HG02798 (cell line): ENCODE measurements at regions not wholly inside any gene's neighbourhood (a gene's known extent, or its start where the extent isn't known, plus 50 kb on each side); places are given as distances from the start of the nearest gene placed in this dataset.

Source experiments
- ATAC-seq: cut with Tn5 transposase; IDR thresholded peaks from one replicate; pipeline ENCODE4 v1.9.1; 2021; ENCODE audit warnings: mild to moderate bottlenecking; ENCODE audit not compliant: unreplicated experiment, poor library complexity

GRCh38 chr20:48469026-48469425 is 358.8 kb downstream of the PREX1 start:
- no peak for ATAC-seq

- no peak for ATAC-seq
These were observed 359.2 kb downstream of the PREX1 start for GRCh38 chr20:48468571-48468970.

GRCh38 chr20:48467622-48468021 is 360.2 kb downstream of the PREX1 start:
- ATAC-seq = no peak

- ATAC-seq = no peak
These were observed 362.5 kb downstream of the PREX1 start for GRCh38 chr20:48465271-48465670.

DNA sequence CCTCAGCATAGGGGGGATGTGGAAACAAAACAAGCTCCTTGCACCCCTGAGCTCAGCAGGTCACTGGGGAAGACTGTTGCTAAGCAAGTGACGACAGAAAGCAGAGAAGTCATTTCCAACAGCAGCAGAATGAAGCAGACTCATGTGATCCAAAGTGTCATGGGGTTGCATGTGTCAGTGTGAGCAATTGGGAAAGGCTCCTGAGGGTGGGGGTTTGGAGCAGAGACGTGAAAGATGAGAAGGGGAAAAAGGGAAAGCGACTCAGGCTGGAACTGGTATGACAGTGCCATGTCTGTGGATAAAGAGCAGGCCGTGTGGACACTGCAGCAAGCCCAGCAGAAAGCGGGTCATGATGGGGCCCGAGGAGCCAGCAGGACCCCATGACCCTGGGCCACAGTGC is 363.9 kb downstream of the PREX1 start:
- no peak for ATAC-seq

DNA sequence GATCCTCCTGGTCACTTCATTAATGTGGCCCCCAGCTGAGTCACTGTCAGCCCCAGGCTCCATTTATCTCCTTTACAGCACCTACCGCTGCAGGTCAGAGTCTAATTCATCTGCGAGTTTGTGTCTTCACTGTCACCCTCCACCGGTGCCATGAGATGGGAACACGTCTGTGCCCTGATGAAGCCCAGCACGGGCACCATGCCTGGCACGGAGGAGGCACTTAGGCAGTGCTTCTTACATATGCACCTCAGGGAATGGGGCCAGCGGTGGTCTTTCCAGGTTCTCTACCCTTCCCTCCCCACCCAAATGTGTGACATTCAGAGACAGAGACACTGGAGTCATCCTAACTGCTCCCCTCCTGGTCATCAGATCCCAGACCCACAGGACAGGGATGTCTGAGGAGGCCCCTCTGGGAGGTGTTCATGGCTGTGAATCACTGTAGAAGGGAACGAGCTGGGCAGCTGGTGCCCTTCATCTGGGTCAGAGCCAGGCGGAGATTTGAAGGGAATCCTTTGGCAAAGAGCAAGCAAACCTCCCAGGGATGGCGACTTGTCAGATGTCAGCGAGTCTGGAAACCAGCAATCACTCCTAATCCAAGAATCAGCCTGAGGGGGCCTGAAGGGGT is 364.6 kb downstream of the PREX1 start:
- ATAC-seq = no peak

- ATAC-seq = no peak
These were observed 366.1 kb downstream of the PREX1 start for GRCh38 chr20:48461735-48462119.

DNA sequence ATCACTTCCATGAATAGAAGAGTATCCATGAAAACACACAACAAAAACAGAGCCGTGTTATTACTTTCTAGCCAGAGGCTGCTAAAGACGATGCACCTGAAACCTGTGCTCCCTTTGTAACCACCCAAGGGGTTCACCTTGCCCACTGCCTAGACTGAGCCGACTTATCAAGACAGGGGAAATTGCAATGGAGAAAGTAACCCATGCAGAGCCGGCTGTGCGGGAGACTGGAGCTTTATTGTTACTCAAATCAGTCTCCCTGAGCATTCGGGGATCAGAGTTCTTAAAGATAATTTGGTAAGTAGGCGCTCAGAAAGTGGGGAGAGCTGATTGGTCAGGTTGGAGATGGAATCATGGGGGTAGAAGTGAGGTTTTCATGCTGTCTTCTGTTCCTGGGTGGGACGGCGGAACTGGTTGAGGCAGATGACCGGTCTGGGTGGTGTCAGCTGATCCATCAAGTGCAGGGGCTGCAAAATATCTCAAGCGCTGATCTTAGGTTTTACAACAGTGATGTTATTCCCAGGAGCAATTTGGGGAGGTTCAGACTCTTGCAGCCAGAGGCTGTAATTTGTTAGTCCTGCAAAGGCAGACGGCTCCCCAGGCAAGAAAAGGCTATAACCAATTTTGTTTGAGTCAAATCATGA is 366.6 kb downstream of the PREX1 start:
- ATAC-seq = no peak

- ATAC-seq = no peak
These were observed 367.1 kb downstream of the PREX1 start for GRCh38 chr20:48460681-48461080.

DNA sequence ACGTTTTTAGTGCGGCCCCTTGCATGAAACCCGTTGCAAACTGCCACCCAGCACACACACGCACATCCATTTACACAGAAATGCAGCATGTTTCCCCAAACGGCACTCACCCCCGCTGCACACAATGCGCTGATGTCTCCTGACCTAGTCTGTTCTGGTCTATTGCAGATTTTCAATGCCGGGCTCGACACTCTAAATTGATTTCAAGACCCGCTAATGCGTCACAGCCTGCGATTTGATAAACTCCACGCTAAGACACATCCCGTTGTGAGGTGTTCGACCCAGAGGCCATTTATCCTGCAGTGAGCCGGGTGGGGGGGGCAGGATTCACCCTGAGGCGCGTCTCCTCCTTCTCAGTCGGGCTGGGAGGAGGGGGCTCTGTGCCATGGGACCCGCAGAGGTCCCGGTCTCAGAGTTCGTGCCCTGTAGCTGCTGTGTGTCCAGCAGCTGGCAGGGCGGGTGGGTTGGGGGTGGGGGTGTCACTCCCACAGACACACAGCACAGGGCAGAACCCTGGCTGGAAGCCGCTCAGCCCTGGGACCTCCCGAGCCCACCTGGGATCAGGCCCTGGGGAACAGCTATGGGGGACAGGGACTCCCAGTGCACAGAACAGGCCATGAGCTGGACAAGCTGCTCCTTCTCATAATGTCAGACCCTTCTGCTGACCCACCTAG is 367.9 kb downstream of the PREX1 start:
- ATAC-seq = no peak

GRCh38 chr20:48458601-48459385 is 369.0 kb downstream of the PREX1 start:
- no peak for ATAC-seq

DNA sequence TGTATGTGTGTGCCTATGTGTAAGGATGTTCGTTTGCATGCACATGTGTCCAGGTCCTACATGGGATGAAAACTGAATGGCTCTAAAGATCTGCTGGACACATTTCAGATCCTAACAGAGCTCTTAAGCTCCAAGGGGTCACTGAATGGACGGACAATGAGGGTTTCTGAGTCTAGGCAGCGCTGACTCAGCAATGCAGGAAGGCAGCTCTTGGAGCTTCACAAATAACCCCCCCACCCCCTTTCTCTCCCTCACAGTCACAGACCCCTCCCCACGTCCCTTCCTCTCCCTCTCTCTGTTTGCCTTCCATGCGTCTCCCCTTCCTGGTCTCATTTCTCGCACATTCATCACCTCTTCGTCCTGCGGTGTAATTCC is 369.8 kb downstream of the PREX1 start:
- ATAC-seq = no peak

DNA sequence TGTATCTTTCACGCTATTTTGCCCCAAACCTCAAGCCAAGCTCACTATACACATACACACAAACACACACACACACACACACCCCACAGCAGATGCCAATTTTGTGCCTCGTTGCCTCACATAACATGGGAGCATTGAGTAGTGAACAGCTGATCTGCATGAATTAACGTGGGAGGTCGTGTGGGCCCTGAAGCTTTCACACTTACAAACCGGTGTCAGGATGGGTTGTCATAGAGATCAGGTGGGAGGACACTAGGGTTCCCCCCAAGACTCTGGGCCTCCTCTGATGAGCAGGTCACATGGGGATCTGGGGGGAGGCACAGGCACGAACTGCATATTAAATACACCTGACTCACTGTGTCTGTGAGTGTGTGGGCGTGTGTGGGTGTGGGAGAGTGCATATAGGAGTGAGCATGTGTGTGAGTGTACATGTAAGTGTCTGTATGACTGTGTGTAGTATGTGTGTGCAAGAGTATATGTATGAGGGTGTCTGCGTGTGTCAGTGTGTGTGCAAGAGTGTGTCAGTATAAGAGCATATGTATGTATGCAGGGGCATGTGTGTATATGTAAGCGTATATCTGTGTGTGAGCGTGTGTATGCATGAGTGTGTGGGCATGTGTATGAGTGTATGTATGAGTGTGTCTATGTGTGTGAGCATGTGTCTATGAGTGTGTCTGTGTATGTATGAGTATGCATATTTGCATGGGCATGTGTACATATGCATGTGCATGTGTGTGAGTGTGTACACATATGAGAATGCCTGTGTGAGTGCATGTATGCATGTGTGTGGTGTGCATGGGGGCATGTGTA is 370.4 kb downstream of the PREX1 start:
- peak; percentile 36 for ATAC-seq

DNA sequence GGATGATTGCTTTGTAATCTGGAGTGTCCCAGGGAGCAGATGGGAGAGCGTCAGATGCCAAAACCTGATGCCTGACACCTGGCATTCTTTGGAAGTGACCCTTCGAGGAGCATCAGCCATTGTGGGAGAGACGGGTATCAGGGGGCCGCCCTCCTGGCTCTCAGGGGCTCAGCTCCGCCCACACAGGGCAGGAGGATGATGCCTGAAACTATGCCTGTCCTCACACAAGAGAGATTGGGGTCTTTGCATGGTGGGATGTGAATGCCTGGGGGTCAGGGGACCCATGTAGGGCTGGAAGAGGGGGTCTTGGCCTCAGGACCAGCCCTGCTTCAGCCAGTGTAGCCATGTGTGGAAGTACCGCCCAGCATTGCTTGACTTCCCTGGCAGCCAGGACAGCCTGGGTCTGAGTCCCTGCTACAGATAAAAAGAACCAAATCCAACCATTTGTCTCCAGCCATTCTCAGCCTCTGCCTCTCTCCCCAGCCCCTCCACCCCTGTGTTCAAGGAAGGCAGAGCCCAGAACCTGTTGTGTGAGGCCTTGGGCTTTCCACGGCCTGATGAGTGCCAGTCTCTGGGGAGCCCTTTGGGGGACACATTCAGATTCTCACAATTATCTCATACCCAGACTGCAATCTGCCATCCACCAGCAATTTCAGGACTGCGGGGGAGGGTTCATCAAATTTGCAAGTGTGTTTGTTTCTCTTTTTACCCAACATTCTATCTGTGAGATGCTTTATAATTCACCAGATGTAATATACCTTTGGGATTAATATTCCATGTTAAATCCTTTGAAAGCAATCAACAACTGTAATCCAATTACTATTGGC is 371.2 kb downstream of the PREX1 start:
- ATAC-seq = no peak

GRCh38 chr20:48455651-48456365 is 372.0 kb downstream of the PREX1 start:
- no peak for ATAC-seq

DNA sequence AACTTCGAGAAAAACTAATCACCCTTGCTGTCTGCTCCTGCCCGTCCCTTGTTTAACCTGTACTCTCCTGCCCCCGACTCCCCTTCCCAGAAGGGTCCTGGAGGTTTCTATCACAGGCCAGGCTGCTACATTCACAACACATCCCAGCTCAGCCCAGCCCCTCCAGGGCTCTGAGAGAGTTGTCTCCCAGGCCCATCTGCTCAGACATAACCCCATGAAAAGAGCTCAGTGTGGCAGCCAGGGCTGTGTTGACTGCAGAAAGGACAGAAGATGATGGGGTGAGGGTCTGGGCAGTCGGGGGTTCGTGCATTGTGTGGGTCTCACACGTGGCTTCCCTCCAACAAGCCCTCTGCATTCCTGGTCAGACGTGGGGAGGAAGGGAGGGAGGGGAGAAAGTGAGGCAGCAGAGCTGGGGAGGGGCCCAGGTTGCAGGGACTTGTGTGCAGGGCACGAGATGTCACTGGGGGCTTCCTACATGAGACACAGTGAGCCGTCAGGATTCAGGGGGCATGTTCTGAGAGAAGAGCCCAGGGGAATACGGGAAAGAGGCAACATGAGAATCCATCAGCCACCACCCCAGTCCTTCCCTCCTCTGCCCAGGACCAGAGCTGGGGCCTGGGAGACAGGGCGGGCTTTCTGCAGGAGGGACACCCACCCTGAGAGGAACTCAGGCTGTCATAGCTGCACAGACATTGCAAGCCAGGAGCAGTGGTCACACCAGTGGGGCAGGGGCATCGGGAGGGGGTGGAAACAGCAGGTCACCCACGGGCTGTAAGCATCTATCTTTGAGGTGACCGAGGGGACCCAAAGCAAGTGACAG is 372.9 kb downstream of the PREX1 start:
- ATAC-seq = no peak

- no peak for ATAC-seq
These were observed 374.2 kb downstream of the PREX1 start for GRCh38 chr20:48453477-48454093.

DNA sequence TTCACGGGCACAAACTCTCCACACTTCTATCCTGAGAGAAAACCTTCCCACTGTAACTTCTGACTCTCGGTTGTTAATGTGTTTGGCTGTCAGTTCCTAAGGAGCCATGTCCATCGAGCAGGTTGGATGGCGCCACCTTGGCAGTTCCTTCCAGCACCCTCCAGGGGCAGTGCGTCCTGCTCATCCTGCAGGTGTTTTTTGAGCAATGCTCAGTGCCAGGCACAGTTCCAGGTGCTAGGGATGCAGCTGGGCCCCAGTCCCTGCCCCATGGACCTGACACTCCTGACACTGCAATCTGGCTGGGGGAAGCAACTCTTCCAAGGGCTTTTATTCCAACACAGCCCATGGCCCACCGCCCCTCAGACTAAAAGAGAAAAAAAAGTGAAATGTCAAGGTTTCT is 376.4 kb downstream of the PREX1 start:
- ATAC-seq = no peak
